PC-3 (cell line): ENCODE measurements at regions not wholly inside any gene's neighbourhood (a gene's known extent, or its start where the extent isn't known, plus 50 kb on each side); places are given as distances from the start of the nearest gene placed in this dataset.

Source experiments
- ATAC-seq: fragments of 200-7000 bp; cut with Tn5 transposase; 2 replicates; pipeline ENCODE4 v1.9.1; 2020; ENCODE audit warnings: mild to moderate bottlenecking, moderate library complexity
- BruUV-seq: library from RNA; stranded (reverse); fragments of 400-500 nt; replicated peaks from 2 replicates; lab custom pipeline; 2021; lab: Mats Ljungman, UMichigan
- CTCF ChIA-PET: fragments of 300-600 bp; sonication (Branson Sonifier 250); formaldehyde crosslinking; loops from one replicate; lab custom pipeline; 2022; ENCODE audit warnings: antibody characterized with exemption; lab: Charles Lee
- POLR2A ChIA-PET: fragments of 300-600 bp; sonication (Branson Sonifier 250); formaldehyde crosslinking; loops from one replicate; lab custom pipeline; 2022; ENCODE audit warnings: antibody characterized with exemption; ENCODE audit not compliant: unreplicated experiment; lab: Charles Lee
- DNase-seq: peaks from one replicate; pipeline ENCODE4 v3.0.0-alpha.2; 2015
- H2AFZ ChIP-seq: fragments of 300-600 bp; sonication (generic); 2 replicates; pipeline ENCODE4 v1.6.0; 2016; ENCODE audit warnings: antibody characterized with exemption, low read length
- H3F3A ChIP-seq: fragments of 300-600 bp; sonication (generic); one replicate; pipeline ENCODE4 v1.6.0; 2017; ENCODE audit warnings: antibody characterized with exemption, low read length, control low read depth, mild to moderate bottlenecking; ENCODE audit not compliant: unreplicated experiment
- H3K27ac ChIP-seq: fragments of 300-600 bp; sonication (generic); 2 replicates; pipeline ENCODE4 v1.5.1; 2016; ENCODE audit warnings: mild to moderate bottlenecking, low read length
- H3K27me3 ChIP-seq: fragments of 300-600 bp; sonication (generic); 2 replicates; pipeline ENCODE4 v1.6.1; 2016; ENCODE audit warnings: low read length, mixed read lengths
- H3K36me3 ChIP-seq: fragments of 300-600 bp; sonication (generic); 2 replicates; pipeline ENCODE4 v1.6.1; 2016; ENCODE audit warnings: low read depth, mixed run types, low read length, mixed read lengths
- H3K4me1 ChIP-seq: fragments of 300-600 bp; sonication (generic); 2 replicates; pipeline ENCODE4 v1.5.1; 2016; ENCODE audit warnings: low read length; ENCODE audit not compliant: insufficient read depth
- H3K4me2 ChIP-seq: fragments of 300-600 bp; sonication (generic); 2 replicates; pipeline ENCODE4 v1.6.0; 2016; ENCODE audit warnings: low read length
- H3K4me3 ChIP-seq: fragments of 300-600 bp; sonication (generic); 2 replicates; pipeline ENCODE4 v1.5.1; 2016; ENCODE audit warnings: mild to moderate bottlenecking, low read length, mixed read lengths
- H3K79me2 ChIP-seq: fragments of 300-600 bp; sonication (generic); 2 replicates; pipeline ENCODE4 v1.6.1; 2017; ENCODE audit warnings: low read length, mixed read lengths
- H3K9ac ChIP-seq: fragments of 300-600 bp; sonication (generic); 2 replicates; pipeline ENCODE4 v1.6.0; 2016; ENCODE audit warnings: mild to moderate bottlenecking, low read length
- H3K9me2 ChIP-seq: fragments of 300-600 bp; sonication (generic); replicated peaks from 2 replicates; pipeline ENCODE4 v1.6.1; 2016; ENCODE audit warnings: mixed run types, low read length, mixed read lengths
- H3K9me3 ChIP-seq: fragments of 300-600 bp; sonication (generic); 2 replicates; pipeline ENCODE4 v1.6.1; 2016; ENCODE audit warnings: low read length, mixed read lengths
- H4K20me1 ChIP-seq: fragments of 300-600 bp; sonication (generic); 2 replicates; pipeline ENCODE4 v1.6.1; 2016; ENCODE audit warnings: low read length, mixed read lengths
- EZH2 ChIP-seq: fragments of 300-600 bp; sonication (generic); IDR thresholded peaks from one replicate; pipeline ENCODE4 v1.6.1; 2017; ENCODE audit warnings: antibody characterized with exemption, mild to moderate bottlenecking, low read length; ENCODE audit not compliant: unreplicated experiment
- EZH2phosphoT487 ChIP-seq: fragments of 300-600 bp; sonication (generic); IDR thresholded peaks from 2 replicates; pipeline ENCODE4 v1.6.1; 2018; ENCODE audit warnings: mild to moderate bottlenecking, antibody characterized with exemption, low read length, borderline replicate concordance
- intact Hi-C: fragments of 100-400 bp; cut with micrococcal nuclease; formaldehyde crosslinking; loops from 2 replicates; pipeline ENCODE4 v1.9.0; 2023
- TF ChIP-seq, protein P1 (sequence below): fragments of 300-600 bp; sonication (generic); conservative IDR thresholded peaks from 2 replicates; pipeline ENCODE4 v1.5.1; 2017; ENCODE audit warnings: antibody characterized with exemption, low read depth, mild to moderate bottlenecking, low read length

DNA sequence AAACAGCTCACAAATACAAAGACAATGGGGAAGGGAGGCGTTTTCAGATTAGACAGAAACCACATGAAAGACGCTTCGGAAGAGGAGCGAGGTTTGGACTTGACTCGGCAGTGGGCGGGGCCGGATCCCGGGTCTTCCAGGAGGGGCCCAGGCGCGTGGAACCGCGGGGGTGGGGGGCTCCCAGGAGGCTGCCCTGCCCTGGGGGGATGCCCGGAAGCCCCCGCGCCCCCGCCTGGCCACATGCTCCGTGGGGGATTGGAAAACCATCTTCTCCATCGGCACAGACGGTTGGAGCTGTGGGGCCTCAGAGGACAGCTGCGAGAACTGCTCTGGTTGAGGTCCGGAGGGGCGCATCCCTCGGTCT lies 186.0 kb upstream of the SHH start:
- Histone ChIP-seq H4K20me1 (no peaks in the 10 kb centered on the region), H3K27me3 (0 out of 2 replicates have a peak, but pooled peaks cover 3% of the 10 kb centered on the region), H3K9me2 (no peaks in the 10 kb centered on the region), H2AFZ (no peak overlapping the region), H3K4me3 (no peak overlapping the region), H3F3A (no peaks in the 10 kb centered on the region), H3K9ac (no peak overlapping the region), H3K27ac (no peak overlapping the region), H3K36me3 (no peaks in the 10 kb centered on the region), H3K4me2 (no peak overlapping the region), H3K4me1 (no peaks in the 10 kb centered on the region), H3K9me3 (no peaks in the 10 kb centered on the region), H3K79me2 (no peaks in the 10 kb centered on the region)
- ChIA-PET CTCF (no interaction called here), POLR2A (interaction anchor here (0.6 kb wide), 1 partner anchor 16 kb away, joined by 5 read pairs; no protein-coding TSS in a partner anchor)
- TF ChIP-seq EZH2phosphoT487, result no peak
- TF ChIP-seq, protein P1, sequence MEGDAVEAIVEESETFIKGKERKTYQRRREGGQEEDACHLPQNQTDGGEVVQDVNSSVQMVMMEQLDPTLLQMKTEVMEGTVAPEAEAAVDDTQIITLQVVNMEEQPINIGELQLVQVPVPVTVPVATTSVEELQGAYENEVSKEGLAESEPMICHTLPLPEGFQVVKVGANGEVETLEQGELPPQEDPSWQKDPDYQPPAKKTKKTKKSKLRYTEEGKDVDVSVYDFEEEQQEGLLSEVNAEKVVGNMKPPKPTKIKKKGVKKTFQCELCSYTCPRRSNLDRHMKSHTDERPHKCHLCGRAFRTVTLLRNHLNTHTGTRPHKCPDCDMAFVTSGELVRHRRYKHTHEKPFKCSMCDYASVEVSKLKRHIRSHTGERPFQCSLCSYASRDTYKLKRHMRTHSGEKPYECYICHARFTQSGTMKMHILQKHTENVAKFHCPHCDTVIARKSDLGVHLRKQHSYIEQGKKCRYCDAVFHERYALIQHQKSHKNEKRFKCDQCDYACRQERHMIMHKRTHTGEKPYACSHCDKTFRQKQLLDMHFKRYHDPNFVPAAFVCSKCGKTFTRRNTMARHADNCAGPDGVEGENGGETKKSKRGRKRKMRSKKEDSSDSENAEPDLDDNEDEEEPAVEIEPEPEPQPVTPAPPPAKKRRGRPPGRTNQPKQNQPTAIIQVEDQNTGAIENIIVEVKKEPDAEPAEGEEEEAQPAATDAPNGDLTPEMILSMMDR, result no peak
- TF ChIP-seq EZH2, result no peak
- BruUV-seq, result no TSS peak
- DNase-seq (no peak), ATAC-seq (no peak)
- intact Hi-C loops, result no loop called here

DNA sequence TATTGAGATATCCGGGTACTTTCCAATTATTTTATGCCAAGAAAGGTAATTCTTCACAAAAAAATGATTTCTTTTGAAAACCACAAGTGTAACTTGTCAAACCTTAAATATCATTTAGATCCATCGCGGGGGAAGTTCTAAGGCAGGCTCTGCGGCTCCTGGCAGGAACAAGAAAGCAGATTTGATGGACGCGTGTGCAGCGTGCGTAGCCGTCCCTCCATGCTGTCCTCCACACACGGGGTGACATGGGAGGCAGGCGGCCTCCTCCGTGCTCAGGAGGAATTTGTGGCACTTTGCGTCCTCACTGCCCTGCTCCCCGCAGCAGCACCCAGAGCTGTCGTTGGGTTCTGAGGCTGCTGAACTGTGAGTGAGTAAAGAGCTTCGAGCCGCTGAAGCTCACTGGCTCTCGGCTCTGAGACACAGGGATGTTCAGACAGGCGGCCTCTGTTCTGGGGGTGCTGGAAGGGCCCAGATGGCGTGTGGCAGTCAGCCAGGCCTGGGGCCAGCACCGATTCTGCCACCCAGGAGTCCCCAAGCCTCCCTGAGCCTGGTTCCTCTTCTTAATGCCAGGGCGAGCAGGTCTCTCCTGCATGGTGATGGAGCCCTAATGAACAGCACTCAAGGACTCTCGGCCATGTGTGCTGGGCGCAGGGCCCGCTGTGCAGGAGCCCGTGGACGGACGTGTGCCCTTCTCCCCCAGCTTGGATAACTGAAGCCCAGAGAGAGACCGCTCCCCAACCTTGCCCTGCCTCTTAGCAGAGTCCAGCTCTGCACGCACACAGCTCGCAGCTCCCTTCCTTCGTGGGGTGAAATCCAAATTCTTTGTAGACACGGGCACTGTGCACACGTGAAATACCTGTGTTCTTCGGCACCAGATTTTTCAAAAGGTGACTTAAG lies 185.4 kb upstream of the SHH start:
- H3K79me2 ChIP-seq, result no peaks in the 10 kb centered on the region
- H3K27me3 ChIP-seq, result 0 out of 2 replicates have a peak, but pooled peaks cover 3% of the 10 kb centered on the region
- TF ChIP-seq EZH2 (no peak), EZH2phosphoT487 (no peak)
- TF ChIP-seq, protein P1, result no peak
- H3K9me2 ChIP-seq, result no peaks in the 10 kb centered on the region
- H3K4me2 ChIP-seq, result no peak overlapping the region
- H3K36me3 ChIP-seq, result no peaks in the 10 kb centered on the region
- H4K20me1 ChIP-seq, result no peaks in the 10 kb centered on the region
- H3K9ac ChIP-seq, result no peak overlapping the region
- H3F3A ChIP-seq, result no peaks in the 10 kb centered on the region
- POLR2A ChIA-PET, result interaction anchor here (0.6 kb wide), 1 partner anchor 16 kb away, joined by 5 read pairs; no protein-coding TSS in a partner anchor
- CTCF ChIA-PET, result no interaction called here
- no TSS peak for BruUV-seq
- no peak overlapping the region for H3K4me3 ChIP-seq
- no peaks in the 10 kb centered on the region for H3K9me3 ChIP-seq
- H2AFZ ChIP-seq, result no peak overlapping the region
- intact Hi-C loops, result no loop called here
- no peaks in the 10 kb centered on the region for H3K4me1 ChIP-seq
- H3K27ac ChIP-seq, result no peak overlapping the region
- no peak for DNase-seq
- no peak for ATAC-seq
